ENCODE measurements at regions not wholly inside any gene's neighbourhood (a gene's known extent, or its start where the extent isn't known, plus 50 kb on each side); places are given as distances from the start of the nearest gene placed in this dataset.

GRCh38 chr5:167485061-167485774 lies 806.2 kb upstream of the WWC1 start:
- no peak for DNase-seq (ENCODE audit: low spot score)

GRCh38 chr5:167488371-167488770 lies 803.1 kb upstream of the WWC1 start:
- DNase-seq (ENCODE audit: low spot score) = no peak

- DNase-seq (ENCODE audit: low spot score) = no peak
Measured at GRCh38 chr5:167489202-167489601, 802.2 kb upstream of the WWC1 start.

GRCh38 chr5:167503926-167504720 lies 787.3 kb upstream of the WWC1 start:
- no peak for DNase-seq (ENCODE audit: low spot score)

- DNase-seq (ENCODE audit: low spot score) = no peak
Measured at GRCh38 chr5:167507463-167508233, 783.8 kb upstream of the WWC1 start.

GRCh38 chr5:167509076-167509475 lies 782.4 kb upstream of the WWC1 start:
- DNase-seq (ENCODE audit: low spot score) = no peak

GRCh38 chr5:167511276-167511675 lies 780.2 kb upstream of the WWC1 start:
- DNase-seq (ENCODE audit: low spot score) = no peak

GRCh38 chr5:167512111-167512510 lies 779.3 kb upstream of the WWC1 start:
- no peak for DNase-seq (ENCODE audit: low spot score)

- no peak for DNase-seq (ENCODE audit: low spot score)
Measured at GRCh38 chr5:167513381-167513780, 778.1 kb upstream of the WWC1 start.

GRCh38 chr5:167514461-167514860 lies 777.0 kb upstream of the WWC1 start:
- no peak for DNase-seq (ENCODE audit: low spot score)

- DNase-seq (ENCODE audit: low spot score) = no peak
Measured at GRCh38 chr5:167525004-167525403, 766.4 kb upstream of the WWC1 start.

GRCh38 chr5:167528651-167529050 lies 762.8 kb upstream of the WWC1 start:
- DNase-seq (ENCODE audit: low spot score) = no peak

- no peak for DNase-seq (ENCODE audit: low spot score)
Measured at GRCh38 chr5:167530548-167530947, 760.9 kb upstream of the WWC1 start.

GRCh38 chr5:167533814-167534795 lies 757.3 kb upstream of the WWC1 start:
- DNase-seq (ENCODE audit: low spot score) = no peak

GRCh38 chr5:167539747-167540146 lies 751.7 kb upstream of the WWC1 start:
- no peak for DNase-seq (ENCODE audit: low spot score)

- no peak for DNase-seq (ENCODE audit: low spot score)
Measured at GRCh38 chr5:167546270-167546669, 745.2 kb upstream of the WWC1 start.

GRCh38 chr5:167552356-167552755 lies 739.1 kb upstream of the WWC1 start:
- DNase-seq (ENCODE audit: low spot score) = no peak

- DNase-seq (ENCODE audit: low spot score) = no peak
Measured at GRCh38 chr5:167553511-167553910, 737.9 kb upstream of the WWC1 start.

- no peak for DNase-seq (ENCODE audit: low spot score)
Measured at GRCh38 chr5:167554564-167555290, 736.7 kb upstream of the WWC1 start.

GRCh38 chr5:167555565-167556166 lies 735.8 kb upstream of the WWC1 start:
- DNase-seq (ENCODE audit: low spot score) = peak; percentile 6

All from SW480 (cell line).